Adrenal gland (tissue), 5 donors: ENCODE measurements at regions not wholly inside any gene's neighbourhood (a gene's known extent, or its start where the extent isn't known, plus 50 kb on each side); places are given as distances from the start of the nearest gene placed in this dataset.

ENCODE experiments used
- CTCF ChIP-seq, 6 experiments: fragments of 450-650 bp in 4 of 6; fragments of 200-600 bp in 2 of 6; sonication (generic) in 1 of 6; IDR thresholded peaks; 1 replicate in 5 of 6; 2 replicates in 1 of 6; pipeline versions ENCODE4 v1.5.1 to v1.8.0; 2016 to 2021; ENCODE audit warnings: antibody characterized with exemption in 6 of 6, mild to moderate bottlenecking in 2 of 6, moderate library complexity in 1 of 6
- POLR2A ChIP-seq, 2 donors: fragments of 450-650 bp; IDR thresholded peaks; one replicate each; pipeline ENCODE4 v1.6.1; 2017; ENCODE audit warnings: antibody characterized with exemption in 2 of 2, mild to moderate bottlenecking in 2 of 2, moderate library complexity in 1 of 2
- donor health status: DM: no; HTN: no; CAD: no.

GRCh38 chr5:33242277-33242676 is 198.5 kb upstream of the TARS1 start:
- TF ChIP-seq CTCF (IDR thresholded peaks at IDR 0.05) (no peak), POLR2A (IDR thresholded peaks at IDR 0.05) (no peak)
